ENCODE measurements at regions not wholly inside any gene's neighbourhood (a gene's known extent, or its start where the extent isn't known, plus 50 kb on each side); places are given as distances from the start of the nearest gene placed in this dataset.

- in situ Hi-C loops (cut with HindIII; ENCODE audit: low sequenced_read_pairs) = no loop called here
- H3K4me3 ChIP-seq (ENCODE audit: low read depth, low read length) = peak overlapping the region; percentile 31
- DNase-seq (ENCODE audit: low read depth, low spot score) = no peak
- no peak for TF ChIP-seq CTCF (IDR thresholded peaks at IDR 0.05; ENCODE audit: low read depth, low read length)
Observed at GRCh38 chr10:42475168-42476098, 162.9 kb downstream of the ZNF33B start.

- no peak for DNase-seq (ENCODE audit: low read depth, low spot score)
- no peak overlapping the region for H3K4me3 ChIP-seq (ENCODE audit: low read depth, low read length)
- in situ Hi-C loops (cut with HindIII; ENCODE audit: low sequenced_read_pairs) = no loop called here
- no peak for TF ChIP-seq CTCF (IDR thresholded peaks at IDR 0.05; ENCODE audit: low read depth, low read length)
Observed at GRCh38 chr10:42454313-42454712, 184.1 kb downstream of the ZNF33B start.

- DNase-seq (ENCODE audit: low read depth, low spot score) = no peak
- no peak for TF ChIP-seq CTCF (IDR thresholded peaks at IDR 0.05; ENCODE audit: low read depth, low read length)
- in situ Hi-C loops (cut with HindIII; ENCODE audit: low sequenced_read_pairs) = no loop called here
- no peak overlapping the region for H3K4me3 ChIP-seq (ENCODE audit: low read depth, low read length)
Observed at GRCh38 chr10:42431095-42431494, 207.3 kb downstream of the ZNF33B start.

GRCh38 chr10:42428534-42428933 is 209.8 kb downstream of the ZNF33B start:
- no peak overlapping the region for H3K4me3 ChIP-seq (ENCODE audit: low read depth, low read length)
- no peak for DNase-seq (ENCODE audit: low read depth, low spot score)

GRCh38 chr10:42422911-42423310 is 215.5 kb downstream of the ZNF33B start:
- in situ Hi-C loops (cut with HindIII; ENCODE audit: low sequenced_read_pairs) = no loop called here
- DNase-seq (ENCODE audit: low read depth, low spot score) = no peak
- no peak for TF ChIP-seq CTCF (IDR thresholded peaks at IDR 0.05; ENCODE audit: low read depth, low read length)
- no peak overlapping the region for H3K4me3 ChIP-seq (ENCODE audit: low read depth, low read length)

More at GRCh38 chr10:42428534-42428933, 209.8 kb downstream of the ZNF33B start:
- TF ChIP-seq CTCF (IDR thresholded peaks at IDR 0.05; ENCODE audit: low read depth, low read length) = no peak
- in situ Hi-C loops (cut with HindIII; ENCODE audit: low sequenced_read_pairs) = no loop called here

- no peak for DNase-seq (ENCODE audit: low read depth, low spot score)
- no peak overlapping the region for H3K4me3 ChIP-seq (ENCODE audit: low read depth, low read length)
- in situ Hi-C loops (cut with HindIII; ENCODE audit: low sequenced_read_pairs) = no loop called here
- TF ChIP-seq CTCF (IDR thresholded peaks at IDR 0.05; ENCODE audit: low read depth, low read length) = no peak
Observed at GRCh38 chr10:42421812-42422211, 216.6 kb downstream of the ZNF33B start.

All from astrocyte of the spinal cord (primary cell).